ENCODE measurements at regions not wholly inside any gene's neighbourhood (a gene's known extent, or its start where the extent isn't known, plus 50 kb on each side); places are given as distances from the start of the nearest gene placed in this dataset.

GRCh38 chr16:65441501-65441900 is 319.6 kb upstream of the CDH11 start:
- TF ChIP-seq CTCF (IDR thresholded peaks at IDR 0.05) (no peak), POLR2AphosphoS5 (IDR thresholded peaks at IDR 0.05) (no peak), POLR2A (IDR thresholded peaks at IDR 0.05) (no peak)

All from breast epithelium (tissue), 3 donors.